GM23338 (cell line): ENCODE measurements at regions not wholly inside any gene's neighbourhood (a gene's known extent, or its start where the extent isn't known, plus 50 kb on each side); places are given as distances from the start of the nearest gene placed in this dataset.

Source experiments
- ATAC-seq: fragments of 200-7000 bp; cut with Tn5 transposase; 3 replicates; pipeline ENCODE4 v1.9.1; 2020
- DNase-seq: peaks from one replicate; pipeline ENCODE4 v3.0.0-alpha.2; 2015; ENCODE audit warnings: low spot score
- H2AFZ ChIP-seq: fragments of 200-600 bp; sonication (generic); 2 replicates; pipeline ENCODE4 v1.8.0; 2016; ENCODE audit warnings: antibody characterized with exemption, mild to moderate bottlenecking, moderate library complexity
- H3F3A ChIP-seq: fragments of 200-600 bp; sonication (generic); replicated peaks from 2 replicates; pipeline ENCODE4 v1.8.0; 2017; ENCODE audit warnings: antibody characterized with exemption, mixed run types, low read depth
- H3K27ac ChIP-seq: fragments of 200-600 bp; sonication (generic); 2 replicates; pipeline ENCODE4 v1.6.1; 2016; ENCODE audit warnings: low read depth
- H3K27me3 ChIP-seq: fragments of 200-600 bp; sonication (generic); 2 replicates; pipeline ENCODE4 v1.8.0; 2016; ENCODE audit warnings: mild to moderate bottlenecking, mixed run types, moderate library complexity; ENCODE audit not compliant: insufficient read depth
- H3K36me3 ChIP-seq: fragments of 200-600 bp; sonication (generic); 2 replicates; pipeline ENCODE4 v1.8.0; 2016; ENCODE audit warnings: mild to moderate bottlenecking; ENCODE audit not compliant: insufficient read depth
- H3K4me1 ChIP-seq: fragments of 200-600 bp; sonication (generic); 2 replicates; pipeline ENCODE4 v1.8.0; 2016; ENCODE audit warnings: mild to moderate bottlenecking, moderate library complexity; ENCODE audit not compliant: insufficient read depth
- H3K4me2 ChIP-seq: fragments of 200-600 bp; sonication (generic); 2 replicates; pipeline ENCODE4 v1.7.1; 2017; ENCODE audit warnings: mixed run types
- H3K4me3 ChIP-seq: fragments of 200-600 bp; sonication (generic); 2 replicates; pipeline ENCODE4 v1.6.1; 2016; ENCODE audit warnings: mixed run types
- H3K79me2 ChIP-seq: fragments of 200-600 bp; sonication (generic); replicated peaks from 2 replicates; pipeline ENCODE4 v1.8.0; 2017; ENCODE audit warnings: mild to moderate bottlenecking; ENCODE audit not compliant: insufficient read depth
- H3K9me2 ChIP-seq: fragments of 200-600 bp; sonication (generic); 2 replicates; pipeline ENCODE4 v1.8.0; 2017; ENCODE audit not compliant: insufficient read depth
- H4K20me1 ChIP-seq: fragments of 200-600 bp; sonication (generic); replicated peaks from 2 replicates; pipeline ENCODE4 v1.8.0; 2017; ENCODE audit warnings: mild to moderate bottlenecking; ENCODE audit not compliant: insufficient read depth
- H3K27ac Mint-ChIP-seq: 2 replicates; pipeline ENCODE4 v1.8.0; 2020; ENCODE audit warnings: inconsistent platforms, mild to moderate bottlenecking, moderate library complexity, mixed read lengths
- H3K27me3 Mint-ChIP-seq: 3 replicates; pipeline ENCODE4 v1.8.0; 2022; ENCODE audit warnings: low read depth, mild to moderate bottlenecking, moderate library complexity, mixed read lengths, inconsistent platforms; ENCODE audit not compliant: insufficient read depth, poor library complexity
- H3K36me3 Mint-ChIP-seq: 3 replicates; pipeline ENCODE4 v1.8.0; 2021; ENCODE audit warnings: low read depth, mild to moderate bottlenecking, inconsistent platforms, moderate library complexity, mixed read lengths
- H3K4me1 Mint-ChIP-seq: 3 replicates; pipeline ENCODE4 v1.8.0; 2020; ENCODE audit warnings: mild to moderate bottlenecking, inconsistent platforms, mixed read lengths
- H3K4me3 Mint-ChIP-seq: 3 replicates; pipeline ENCODE4 v1.8.0; 2021; ENCODE audit warnings: moderate library complexity, mild to moderate bottlenecking, inconsistent platforms, mixed read lengths
- H3K9me3 Mint-ChIP-seq: 3 replicates; pipeline ENCODE4 v1.8.0; 2020; ENCODE audit warnings: moderate library complexity, mild to moderate bottlenecking, inconsistent platforms, mixed read lengths
- CREB1 ChIP-seq: fragments of 250-450 bp; sonication (Bioruptor Pico); IDR thresholded peaks from 2 replicates; pipeline ENCODE4 v1.5.0; 2020; ENCODE audit warnings: low read depth, mild to moderate bottlenecking, moderate library complexity
- ETS1 ChIP-seq: IDR thresholded peaks from 2 replicates; pipeline ENCODE4 v1.6.1; 2016; ENCODE audit warnings: antibody characterized with exemption
- NANOG ChIP-seq: IDR thresholded peaks from 2 replicates; pipeline ENCODE4 v1.6.1; 2016; ENCODE audit warnings: antibody characterized with exemption, borderline replicate concordance
- POLR2AphosphoS5 ChIP-seq: IDR thresholded peaks from 2 replicates; pipeline ENCODE4 v1.6.1; 2016; ENCODE audit warnings: antibody characterized with exemption, low read depth
- STAT1 ChIP-seq: IDR thresholded peaks from one replicate; pipeline ENCODE4 v1.6.1; 2016; ENCODE audit warnings: antibody characterized with exemption; ENCODE audit not compliant: unreplicated experiment
- ZNF114 ChIP-seq: fragments of 250-450 bp; sonication (Bioruptor Pico); IDR thresholded peaks from 2 replicates; pipeline ENCODE4 v1.5.0; 2020; ENCODE audit warnings: mild to moderate bottlenecking, moderate library complexity
- ZNF331 ChIP-seq: fragments of 250-450 bp; sonication (Bioruptor Pico); IDR thresholded peaks from 2 replicates; pipeline ENCODE4 v1.5.0; 2020; ENCODE audit warnings: low read depth, mild to moderate bottlenecking, moderate library complexity
- ZNF462 ChIP-seq: fragments of 250-450 bp; sonication (Bioruptor Pico); IDR thresholded peaks from 2 replicates; pipeline ENCODE4 v1.5.0; 2020; ENCODE audit warnings: mild to moderate bottlenecking, moderate library complexity
- TF ChIP-seq, protein P1 (sequence below): IDR thresholded peaks from one replicate; pipeline ENCODE4 v1.6.1; 2018; ENCODE audit warnings: antibody characterized with exemption; ENCODE audit not compliant: unreplicated experiment

- Histone ChIP-seq H3K4me2 (peak overlapping the region; percentile 99), H2AFZ (peak overlapping the region; percentile 100), H3F3A (peaks cover 6% of the 10 kb centered on the region; the same call in 1 of the 2 replicates), H3K4me3 (peak overlapping the region; percentile 86), H3K36me3 (no peaks in the 10 kb centered on the region), H3K79me2 (no peaks in the 10 kb centered on the region), H3K27me3 (peaks cover 36% of the 10 kb centered on the region), H3K4me1 (peaks cover 10% of the 10 kb centered on the region; the same call in 1 of the 2 replicates), H4K20me1 (no peaks in the 10 kb centered on the region), H3K9me2 (no peaks in the 10 kb centered on the region), H3K27ac (no peak overlapping the region)
- Mint-ChIP-seq H3K27ac (peak overlapping the region; percentile 64), H3K4me3 (peak overlapping the region; percentile 83), H3K4me1 (peaks cover 10% of the 10 kb centered on the region), H3K9me3 (peaks cover 5% of the 10 kb centered on the region; the same call in 1 of the 3 replicates), H3K27me3 (peaks cover 12% of the 10 kb centered on the region), H3K36me3 (peaks cover 5% of the 10 kb centered on the region; the same call in 2 of the 3 replicates)
- peak; percentile 94 for DNase-seq
- ATAC-seq, result peak; percentile 96
- TF ChIP-seq NANOG (no peak), POLR2AphosphoS5 (no peak; the same call in 1 of the 2 replicates), ZNF114 (no peak), ZNF462 (no peak), CREB1 (peak; percentile 63), STAT1 (no peak), ZNF331 (CRISPR knock-in tag) (no peak), ETS1 (no peak; the same call in 1 of the 2 replicates)
- TF ChIP-seq, protein P1, sequence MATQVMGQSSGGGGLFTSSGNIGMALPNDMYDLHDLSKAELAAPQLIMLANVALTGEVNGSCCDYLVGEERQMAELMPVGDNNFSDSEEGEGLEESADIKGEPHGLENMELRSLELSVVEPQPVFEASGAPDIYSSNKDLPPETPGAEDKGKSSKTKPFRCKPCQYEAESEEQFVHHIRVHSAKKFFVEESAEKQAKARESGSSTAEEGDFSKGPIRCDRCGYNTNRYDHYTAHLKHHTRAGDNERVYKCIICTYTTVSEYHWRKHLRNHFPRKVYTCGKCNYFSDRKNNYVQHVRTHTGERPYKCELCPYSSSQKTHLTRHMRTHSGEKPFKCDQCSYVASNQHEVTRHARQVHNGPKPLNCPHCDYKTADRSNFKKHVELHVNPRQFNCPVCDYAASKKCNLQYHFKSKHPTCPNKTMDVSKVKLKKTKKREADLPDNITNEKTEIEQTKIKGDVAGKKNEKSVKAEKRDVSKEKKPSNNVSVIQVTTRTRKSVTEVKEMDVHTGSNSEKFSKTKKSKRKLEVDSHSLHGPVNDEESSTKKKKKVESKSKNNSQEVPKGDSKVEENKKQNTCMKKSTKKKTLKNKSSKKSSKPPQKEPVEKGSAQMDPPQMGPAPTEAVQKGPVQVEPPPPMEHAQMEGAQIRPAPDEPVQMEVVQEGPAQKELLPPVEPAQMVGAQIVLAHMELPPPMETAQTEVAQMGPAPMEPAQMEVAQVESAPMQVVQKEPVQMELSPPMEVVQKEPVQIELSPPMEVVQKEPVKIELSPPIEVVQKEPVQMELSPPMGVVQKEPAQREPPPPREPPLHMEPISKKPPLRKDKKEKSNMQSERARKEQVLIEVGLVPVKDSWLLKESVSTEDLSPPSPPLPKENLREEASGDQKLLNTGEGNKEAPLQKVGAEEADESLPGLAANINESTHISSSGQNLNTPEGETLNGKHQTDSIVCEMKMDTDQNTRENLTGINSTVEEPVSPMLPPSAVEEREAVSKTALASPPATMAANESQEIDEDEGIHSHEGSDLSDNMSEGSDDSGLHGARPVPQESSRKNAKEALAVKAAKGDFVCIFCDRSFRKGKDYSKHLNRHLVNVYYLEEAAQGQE, result no peak
Observed at GRCh38 chr5:91280362-91281269, 102.5 kb downstream of the ARRDC3 start.
